Prostate gland (tissue), 2 donors: ENCODE measurements at regions not wholly inside any gene's neighbourhood (a gene's known extent, or its start where the extent isn't known, plus 50 kb on each side); places are given as distances from the start of the nearest gene placed in this dataset.
"Not testable (repeated sequence)": the region's sequence is repeated elsewhere in the genome, so short reads cannot be mapped to it uniquely, and the experiment has no call there.

Experiments
- CTCF ChIP-seq, 4 experiments: fragments of 200-600 bp in 2 of 4; fragments of 450-650 bp in 2 of 4; sonication (generic) in 2 of 4; IDR thresholded peaks; 1 replicate in 3 of 4; 2 replicates in 1 of 4; pipeline ENCODE4 v1.5.1; 2016 to 2019; ENCODE audit warnings: antibody characterized with exemption in 4 of 4, mild to moderate bottlenecking in 2 of 4, moderate library complexity in 2 of 4
- POLR2A ChIP-seq: fragments of 450-650 bp; IDR thresholded peaks from one replicate; pipeline ENCODE4 v1.6.1; 2016; ENCODE audit warnings: antibody characterized with exemption, mild to moderate bottlenecking

- not testable (repeated sequence) for TF ChIP-seq CTCF (IDR thresholded peaks at IDR 0.05); POLR2A
Observed at GRCh38 chrX:84856791-84857190, 146.9 kb upstream of the APOOL start.
